GM19372 (cell line): ENCODE measurements at regions not wholly inside any gene's neighbourhood (a gene's known extent, or its start where the extent isn't known, plus 50 kb on each side); places are given as distances from the start of the nearest gene placed in this dataset.
A peak's percentile ranks its signal among the peaks of the same experiment; 100 is the strongest.
"Not testable (repeated sequence)": the region's sequence is repeated elsewhere in the genome, so short reads cannot be mapped to it uniquely, and the experiment has no call there.

ENCODE experiments used
- ATAC-seq: cut with Tn5 transposase; IDR thresholded peaks from one replicate; pipeline ENCODE4 v1.9.1; 2021; ENCODE audit warnings: mild to moderate bottlenecking, low read depth, moderate library complexity; ENCODE audit not compliant: unreplicated experiment

DNA sequence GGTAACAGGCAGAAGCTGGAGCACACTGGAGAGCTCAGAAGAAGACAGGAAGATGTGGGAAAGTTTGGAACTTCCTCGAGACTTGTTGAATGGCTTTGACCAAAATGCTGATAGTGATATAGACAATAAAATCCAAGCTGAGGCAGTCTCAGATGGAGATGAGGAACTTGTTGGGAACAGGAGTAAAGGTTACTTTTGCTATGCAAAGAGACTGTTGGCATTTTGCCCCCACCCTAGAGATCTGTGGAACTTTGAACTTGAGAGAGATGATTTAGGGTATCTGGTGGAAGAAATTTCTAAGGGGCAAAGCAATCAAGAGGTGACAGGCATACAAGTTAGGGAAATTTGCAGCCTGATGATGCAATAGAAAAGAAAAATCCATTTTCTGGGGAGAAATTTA, 493.5 kb downstream of the CHSY3 start:
- not testable (repeated sequence) for ATAC-seq

DNA sequence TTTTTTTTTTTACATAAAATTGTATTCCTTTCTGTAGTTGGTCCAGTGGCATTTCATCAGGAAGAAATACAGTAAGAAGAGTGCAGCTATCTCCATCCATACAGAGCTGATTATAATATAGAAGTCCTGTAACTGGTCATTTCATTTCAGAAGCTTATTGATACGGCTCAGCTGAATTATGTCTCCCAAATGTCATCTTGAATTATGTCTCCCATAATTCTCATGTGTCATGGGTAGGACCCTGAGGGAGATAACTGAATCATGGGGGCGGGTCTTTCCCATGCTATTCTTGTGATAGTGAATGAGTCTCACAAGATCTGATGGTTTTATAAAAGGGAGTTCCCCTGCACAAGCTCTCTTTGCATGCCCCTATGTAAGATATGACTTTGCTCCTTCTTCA, 492.9 kb downstream of the CHSY3 start:
- no peak for ATAC-seq

DNA sequence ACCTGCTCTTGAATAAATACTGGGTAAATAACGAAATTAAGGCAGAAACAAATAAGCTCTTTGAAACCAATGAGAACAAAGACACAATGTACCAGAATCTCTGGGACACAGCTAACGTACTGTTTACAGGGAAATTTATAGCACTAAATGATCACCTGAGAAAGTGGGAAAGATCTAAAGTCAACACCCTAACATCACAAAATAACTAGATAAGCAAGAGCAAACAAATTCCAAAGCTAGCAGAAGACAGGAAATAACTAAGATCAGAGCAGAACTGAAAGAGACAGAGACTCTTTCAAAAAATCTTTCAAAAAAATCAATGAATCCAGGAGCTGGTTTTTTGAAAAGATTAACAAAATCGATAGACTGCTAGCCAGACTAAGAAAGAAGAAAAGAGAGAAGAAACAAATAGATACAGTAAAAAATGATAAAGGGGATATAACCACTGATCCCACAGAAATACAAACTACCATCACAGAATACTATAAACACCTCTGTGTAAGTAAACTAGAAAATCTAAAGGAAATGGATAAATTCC, 487.5 kb downstream of the CHSY3 start:
- ATAC-seq, result not testable (repeated sequence)

DNA sequence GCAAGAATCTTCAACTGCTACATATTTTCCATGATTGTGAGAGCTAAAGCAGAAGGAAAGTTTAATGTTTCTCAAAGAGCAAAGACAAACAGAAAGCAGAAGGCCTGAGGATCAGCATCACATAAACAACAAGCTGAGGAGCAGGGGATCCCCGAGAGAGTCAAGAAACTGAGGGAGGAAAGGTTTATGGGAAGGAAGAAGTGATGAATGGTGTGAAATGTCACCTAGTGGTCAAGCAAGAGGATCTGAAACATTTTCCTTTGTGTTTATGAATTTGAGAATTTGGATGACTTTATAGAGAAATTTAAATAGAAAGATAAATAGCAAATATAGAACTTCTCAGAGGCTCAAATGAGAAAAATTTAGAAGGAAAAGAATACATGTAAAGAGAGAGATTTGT, 481.9 kb downstream of the CHSY3 start:
- no peak for ATAC-seq

DNA sequence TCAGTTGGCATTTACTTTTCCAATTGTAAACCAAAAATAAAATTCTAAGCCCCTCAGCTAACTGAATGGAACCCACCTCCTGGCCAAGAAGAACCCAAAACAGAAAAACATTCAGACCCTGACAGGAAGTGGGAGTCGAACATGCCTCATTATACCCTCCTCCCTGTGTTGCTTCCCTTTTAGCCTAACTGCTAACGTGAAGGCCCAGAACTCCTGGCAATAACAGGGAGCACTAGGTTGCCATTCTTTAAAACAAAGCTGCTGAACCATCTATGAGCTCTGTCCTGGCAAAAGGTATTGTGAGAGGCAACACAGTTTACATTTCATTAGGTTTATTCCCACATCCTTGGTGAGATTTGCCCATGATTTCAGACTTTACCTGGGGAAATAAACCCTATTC, 481.4 kb downstream of the CHSY3 start:
- ATAC-seq, result no peak

DNA sequence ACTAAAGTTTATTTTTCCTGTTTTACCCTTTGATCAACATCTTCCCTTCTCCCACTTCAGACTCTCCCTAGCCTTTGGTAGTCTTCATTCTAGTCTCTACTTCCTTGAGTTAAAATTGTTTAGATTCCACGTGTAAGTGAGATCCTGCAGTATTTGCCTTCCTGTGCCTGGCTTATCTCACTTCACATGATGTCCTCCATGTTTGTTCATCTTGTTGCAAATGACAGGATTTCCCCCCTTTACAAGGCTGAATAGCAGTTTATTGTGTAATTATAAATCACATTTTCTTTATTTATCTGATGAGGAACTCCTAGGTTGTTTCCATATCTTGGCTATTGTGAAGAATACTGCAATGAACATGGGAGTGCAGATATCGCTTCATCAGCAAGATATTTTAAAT, 461.7 kb downstream of the CHSY3 start:
- ATAC-seq, result no peak

DNA sequence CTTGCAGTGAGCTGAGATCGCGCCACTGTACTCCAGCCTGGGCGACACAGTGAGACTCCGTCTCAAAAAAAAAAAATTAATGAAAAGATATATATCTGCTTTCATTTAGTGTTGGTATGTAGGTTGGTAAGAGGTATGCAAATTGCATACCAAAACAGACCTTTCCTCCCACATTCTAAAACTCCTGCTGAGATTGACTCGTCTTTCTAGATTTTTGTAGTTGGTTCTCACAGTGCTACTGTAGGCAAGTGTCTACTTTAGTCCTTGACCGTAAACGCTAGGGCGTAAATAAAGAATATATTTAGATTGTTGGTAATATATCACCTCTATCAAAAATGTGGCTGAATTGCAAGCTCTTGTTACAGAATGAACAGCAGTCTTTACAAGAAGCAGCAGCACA, 445.9 kb downstream of the CHSY3 start:
- ATAC-seq, result no peak

DNA sequence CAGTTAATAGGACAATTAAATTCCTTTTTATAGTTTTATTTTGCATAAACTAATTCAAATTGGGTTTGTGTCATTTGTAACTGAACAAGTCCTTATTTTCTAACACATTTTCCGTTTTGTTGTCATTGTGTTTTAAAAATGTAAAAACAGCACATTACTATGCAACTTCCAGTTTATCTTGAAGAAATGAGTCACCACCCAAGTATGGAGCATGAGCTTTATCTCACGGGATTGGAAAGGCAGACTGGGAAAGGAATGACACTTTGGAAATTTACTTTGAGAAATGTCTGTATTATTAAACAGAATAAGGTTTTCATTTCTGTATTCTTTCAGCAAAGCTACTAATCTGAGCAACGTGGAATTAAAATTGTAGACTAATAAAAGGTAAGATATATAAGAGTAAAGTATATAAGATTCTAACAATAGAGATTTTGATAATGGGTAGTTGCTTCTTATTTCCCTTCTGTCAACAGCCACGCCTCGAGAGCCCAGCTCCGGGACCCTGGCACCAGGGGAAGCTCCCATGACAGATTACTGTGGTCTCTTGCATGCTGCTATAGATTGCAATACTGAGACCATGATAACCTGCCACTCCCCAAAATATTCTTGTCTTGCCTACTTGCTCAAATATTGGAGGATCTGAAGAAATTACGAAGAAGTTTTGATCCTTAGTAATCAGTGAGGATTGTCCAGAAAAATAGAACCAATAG, 433.1 kb downstream of the CHSY3 start:
- no peak for ATAC-seq

DNA sequence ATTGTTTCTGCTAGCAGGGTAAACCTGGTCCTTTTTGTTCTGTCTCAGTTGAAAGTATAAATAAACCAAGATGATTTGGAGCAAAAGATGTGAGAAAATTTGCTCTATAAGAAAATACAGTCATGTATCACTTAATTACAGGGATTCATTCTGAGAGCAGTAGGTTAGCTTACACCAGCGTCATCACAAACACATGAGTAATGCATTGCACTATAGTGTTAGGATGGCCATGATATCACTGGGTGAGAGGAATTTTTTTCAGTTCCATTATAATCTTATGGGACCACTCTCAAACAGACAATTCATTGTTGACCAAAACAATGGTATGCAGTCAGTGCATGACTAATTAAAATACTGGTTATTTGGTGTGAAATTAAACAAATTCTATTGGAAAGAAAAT, 430.9 kb downstream of the CHSY3 start:
- no peak for ATAC-seq

DNA sequence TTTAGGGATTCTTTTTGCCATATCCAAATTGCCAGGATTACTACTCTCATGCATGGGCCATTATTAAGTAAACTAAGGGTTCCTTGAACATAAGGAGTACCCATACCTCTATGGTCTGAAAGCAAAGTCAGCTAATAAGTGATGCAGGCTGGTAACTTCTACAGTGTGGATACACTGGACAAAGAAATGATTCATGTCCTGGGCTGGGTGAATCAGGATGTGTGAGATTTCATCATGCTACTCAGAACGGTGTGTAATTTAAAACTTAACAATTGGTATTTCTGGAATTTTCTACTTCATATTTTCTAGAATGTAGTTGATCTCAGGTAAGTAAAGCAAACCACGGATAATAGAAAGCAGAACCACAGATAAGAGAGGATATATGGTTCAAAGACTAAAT, 428.8 kb downstream of the CHSY3 start:
- no peak for ATAC-seq

DNA sequence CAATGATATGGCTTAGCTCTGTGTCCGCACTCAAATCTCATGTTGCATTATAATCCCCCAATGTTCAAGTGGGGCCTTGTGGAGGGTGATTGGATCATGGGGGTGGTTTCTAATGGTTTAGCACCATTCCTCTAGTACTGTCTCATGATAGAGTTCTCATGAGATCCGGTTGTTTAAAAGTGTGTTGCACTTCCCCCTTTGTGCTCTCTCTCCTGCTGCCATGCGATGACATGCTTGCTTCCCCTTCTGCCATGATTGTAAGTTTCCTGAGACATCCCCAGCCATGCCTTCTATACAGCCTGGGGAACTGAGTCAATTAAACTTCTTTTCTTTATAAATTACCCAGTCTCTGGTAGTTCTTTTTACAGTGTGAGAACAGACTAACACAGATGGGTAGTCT, 427.1 kb downstream of the CHSY3 start:
- no peak for ATAC-seq

DNA sequence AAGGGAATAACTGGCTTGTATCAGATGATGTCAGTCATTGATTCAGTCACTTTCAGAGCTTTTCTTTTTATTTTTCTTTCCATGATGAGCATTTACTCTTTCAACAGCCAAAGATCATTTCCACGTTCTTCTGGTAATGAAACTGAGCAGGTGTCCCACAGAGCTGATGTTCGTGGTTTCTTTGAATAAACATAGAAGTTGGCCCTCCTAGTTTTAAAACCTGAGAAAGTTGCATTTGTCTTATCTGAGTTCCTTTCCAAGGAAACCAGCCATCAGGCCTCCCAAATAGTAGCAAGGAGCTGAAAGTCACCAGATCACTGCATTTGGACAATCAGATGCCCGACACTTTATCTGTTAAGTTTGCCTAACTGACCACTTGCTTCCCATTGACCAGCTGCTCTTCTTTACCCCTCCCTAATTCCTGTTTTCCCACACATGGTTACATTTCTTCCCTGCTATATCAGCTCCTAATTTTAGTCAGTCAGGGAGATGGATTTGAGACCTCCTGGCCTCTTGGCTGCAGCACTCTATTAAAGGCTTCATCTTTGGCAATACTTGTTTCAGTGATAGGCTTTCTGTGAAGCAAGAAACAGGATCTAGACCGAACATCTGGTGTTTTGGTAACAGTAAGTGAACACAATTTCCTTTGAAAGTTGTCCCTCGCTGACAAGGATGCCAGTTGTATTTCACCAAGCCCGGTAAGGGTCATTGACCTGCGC, 420.8 kb downstream of the CHSY3 start:
- no peak for ATAC-seq

DNA sequence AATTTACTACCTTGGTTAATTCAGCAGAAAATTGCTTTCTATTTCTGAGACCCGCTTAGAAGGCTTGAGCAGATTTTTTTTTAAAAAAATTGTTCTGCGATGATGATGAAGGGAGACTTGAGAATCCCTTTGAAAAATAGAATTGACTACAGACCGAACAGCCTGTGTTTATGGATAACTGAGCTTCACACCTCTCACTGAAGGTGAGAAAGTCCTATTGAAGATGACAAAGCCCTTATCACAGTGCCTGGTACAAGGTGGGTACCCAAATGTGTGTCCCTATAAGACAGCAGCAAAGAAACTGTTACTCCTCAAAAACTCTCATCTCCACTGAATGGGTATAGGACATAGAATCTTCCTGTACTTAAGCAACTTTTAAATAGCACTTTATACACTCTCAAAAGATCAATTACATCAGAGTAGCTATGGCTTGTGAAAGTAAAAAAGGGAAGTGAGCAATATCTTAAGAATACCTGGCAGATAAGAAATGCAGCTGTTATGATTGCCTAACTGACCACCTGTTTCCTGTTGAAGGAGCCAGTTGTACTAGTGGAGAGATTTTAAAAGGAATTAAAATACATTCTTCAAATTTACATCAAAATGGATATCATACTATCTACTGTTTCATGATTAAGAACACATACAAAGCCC, 419.7 kb downstream of the CHSY3 start:
- peak; percentile 100 for ATAC-seq

DNA sequence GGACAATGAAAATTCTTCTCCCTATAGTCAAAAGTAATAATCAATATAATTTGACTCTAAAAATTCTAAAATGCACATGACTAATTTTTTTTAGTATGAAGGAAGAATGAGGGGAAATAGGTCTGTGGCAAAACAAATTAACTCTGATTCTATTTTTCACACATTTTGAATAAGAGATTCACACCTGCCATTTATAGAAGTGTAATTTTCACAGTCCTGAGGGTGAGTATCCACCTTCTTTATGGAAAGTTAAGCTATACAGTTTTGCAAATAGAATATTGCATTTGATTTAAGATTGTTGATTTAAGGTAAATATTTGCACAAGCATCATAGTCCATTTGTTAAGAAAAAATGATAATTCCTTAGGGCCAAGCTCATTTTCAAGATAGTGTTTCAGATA, 417.7 kb downstream of the CHSY3 start:
- ATAC-seq, result no peak

DNA sequence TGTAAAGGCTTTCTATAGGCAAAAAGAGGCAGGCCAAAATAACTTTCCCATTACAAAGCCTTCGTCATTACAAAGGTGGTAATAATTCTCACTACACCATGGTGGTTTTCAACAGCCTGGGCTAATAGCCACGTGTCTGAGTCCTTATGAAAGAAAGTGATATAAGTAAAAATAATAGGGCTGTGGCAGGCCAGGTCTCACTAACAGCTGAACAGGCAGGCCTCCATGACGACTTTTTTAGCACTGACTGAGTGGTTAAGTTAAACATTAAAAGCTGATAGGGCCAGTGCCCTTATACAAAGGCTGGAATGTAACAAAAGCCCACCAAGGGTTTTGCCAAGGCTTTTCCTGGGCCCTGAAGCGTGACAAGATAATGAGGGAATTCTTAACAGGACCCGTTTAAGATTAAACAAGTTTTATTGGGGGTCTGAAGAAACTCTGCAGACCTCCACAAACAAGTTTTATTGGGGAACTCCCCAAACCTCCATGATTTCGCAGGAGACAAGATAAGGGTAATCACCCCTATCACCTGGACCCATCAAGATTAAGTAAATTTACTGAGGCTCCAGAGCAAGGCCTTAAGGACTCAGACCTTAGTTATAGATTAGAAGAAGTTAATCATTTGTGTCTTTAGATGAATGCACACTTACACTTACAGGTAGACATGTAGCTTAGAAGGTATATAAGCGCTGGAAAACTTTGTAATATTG, 412.9 kb downstream of the CHSY3 start:
- peak; percentile 62 for ATAC-seq

DNA sequence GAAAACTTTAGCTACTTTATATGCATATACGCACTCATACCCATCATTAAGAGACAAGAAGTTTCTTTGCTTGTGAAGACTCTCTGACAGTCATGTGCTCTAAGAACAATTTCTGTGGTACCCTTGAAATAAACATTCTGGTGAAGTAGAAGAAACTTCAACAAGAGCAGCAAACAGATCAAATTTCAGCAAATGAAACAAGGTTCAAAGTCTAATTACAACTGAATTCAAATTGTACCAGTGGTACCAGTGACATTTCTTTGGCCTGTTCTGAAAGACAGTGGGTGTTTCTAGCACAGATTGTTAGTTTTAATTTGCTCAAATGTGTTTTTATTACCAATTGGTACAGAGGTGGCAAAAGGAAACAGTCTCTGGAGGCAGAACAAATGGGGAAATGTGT, 391.0 kb downstream of the CHSY3 start:
- ATAC-seq, result no peak

DNA sequence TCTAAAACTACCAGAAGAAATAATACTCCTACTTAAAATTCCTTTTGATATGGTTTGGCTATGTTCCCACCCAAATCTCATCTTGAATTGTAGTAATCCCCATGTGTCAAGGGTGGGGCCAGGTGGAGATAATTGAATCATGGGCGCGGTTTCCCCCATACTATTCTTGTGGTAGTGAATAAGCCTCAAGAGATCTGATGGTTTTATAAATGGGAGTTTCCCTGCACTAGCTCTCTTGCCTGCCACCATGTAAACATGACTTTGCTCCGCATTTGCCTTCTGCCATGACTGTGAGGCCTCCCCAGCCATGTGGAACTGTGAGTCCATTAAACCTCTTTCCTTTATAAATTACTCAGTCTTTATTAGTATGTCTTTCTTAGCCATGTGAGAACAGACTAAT, 390.5 kb downstream of the CHSY3 start:
- ATAC-seq, result not testable (repeated sequence)

DNA sequence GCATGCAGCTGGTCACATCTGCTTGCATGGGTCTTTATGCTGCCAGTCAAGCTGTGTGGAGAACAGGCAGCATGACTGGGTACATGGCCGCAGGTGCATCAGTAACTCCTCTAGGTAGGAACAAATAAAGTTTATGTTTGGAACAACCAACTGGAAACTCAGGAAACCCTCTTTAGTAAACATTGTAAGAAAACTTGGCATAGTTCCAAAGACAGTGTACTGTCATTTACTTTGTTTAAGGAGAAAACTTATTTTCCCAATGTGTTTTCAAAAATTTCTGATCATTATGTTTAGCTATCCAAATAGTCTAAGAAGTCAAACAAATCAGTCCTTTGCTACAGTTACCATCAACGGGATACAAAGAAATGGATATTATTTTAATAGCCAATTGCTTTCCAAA, 386.0 kb downstream of the CHSY3 start:
- no peak for ATAC-seq

DNA sequence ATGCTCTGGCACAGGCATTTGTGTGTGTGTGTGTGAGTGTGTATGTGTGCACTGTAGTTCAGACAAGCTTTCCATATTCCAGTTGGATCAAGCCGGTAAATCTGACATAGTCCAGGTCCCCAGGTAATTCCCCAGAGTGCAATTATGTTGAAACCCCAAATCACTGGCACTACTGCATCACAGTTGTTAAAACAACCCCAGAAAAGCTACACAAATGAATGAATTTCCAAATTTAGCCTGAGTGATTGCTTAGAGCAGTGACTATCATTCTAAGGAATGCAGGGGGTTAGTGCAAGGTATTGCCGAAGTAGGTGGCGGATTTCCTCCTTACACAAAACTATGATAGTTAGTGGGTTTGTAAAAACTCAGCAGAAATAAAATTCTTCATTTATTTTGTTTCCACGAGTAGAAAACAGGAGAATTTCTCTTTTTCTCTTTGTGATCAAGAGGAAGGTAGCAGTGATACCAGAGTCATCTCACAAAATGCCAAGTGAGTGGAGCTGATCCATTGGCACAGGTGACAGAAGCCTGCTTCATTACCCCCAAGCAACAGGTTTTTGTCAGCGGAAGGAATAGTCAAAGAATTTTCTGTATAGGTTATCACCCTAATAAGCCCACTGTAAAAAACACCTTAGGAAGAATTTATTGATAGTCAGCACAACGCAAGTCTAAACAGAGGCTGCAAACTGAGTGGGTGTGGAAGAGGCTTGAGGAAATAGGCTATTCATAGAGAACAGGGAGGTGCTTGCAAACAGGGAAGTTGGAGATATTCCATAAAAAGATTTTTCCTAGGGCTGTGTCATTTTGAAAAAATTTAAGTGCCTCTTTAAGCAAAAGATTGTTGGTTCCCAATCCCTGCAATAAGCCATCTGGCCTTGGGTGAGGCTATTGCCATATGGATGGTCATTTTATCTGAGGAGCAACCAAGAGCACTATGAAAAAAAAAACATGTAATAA, 385.1 kb downstream of the CHSY3 start:
- no peak for ATAC-seq

DNA sequence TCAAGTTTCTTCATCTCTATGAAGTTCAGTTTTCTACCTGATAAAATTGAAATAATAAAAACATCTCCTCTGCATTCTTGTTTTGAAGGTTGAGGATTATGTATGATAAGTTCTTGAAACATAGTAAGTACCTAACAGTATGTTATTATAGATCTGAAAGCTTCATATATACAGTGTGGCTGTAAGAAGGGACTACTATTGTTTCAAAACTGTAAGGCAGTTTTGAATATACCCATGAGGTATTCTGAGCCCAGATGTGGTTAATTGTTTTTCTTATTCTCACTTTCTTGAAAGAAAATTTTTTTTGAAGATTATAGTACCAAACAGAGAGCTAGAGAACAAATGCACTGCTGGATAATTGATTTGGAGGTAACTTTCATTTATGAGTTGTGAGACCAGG, 383.2 kb downstream of the CHSY3 start:
- ATAC-seq, result no peak
